COLO829 (cell line): ENCODE measurements at regions not wholly inside any gene's neighbourhood (a gene's known extent, or its start where the extent isn't known, plus 50 kb on each side); places are given as distances from the start of the nearest gene placed in this dataset.

Experiments
- DNase-seq: peaks from one replicate; pipeline ENCODE4 v3.0.0; 2012; ENCODE audit warnings: low spot score

DNA sequence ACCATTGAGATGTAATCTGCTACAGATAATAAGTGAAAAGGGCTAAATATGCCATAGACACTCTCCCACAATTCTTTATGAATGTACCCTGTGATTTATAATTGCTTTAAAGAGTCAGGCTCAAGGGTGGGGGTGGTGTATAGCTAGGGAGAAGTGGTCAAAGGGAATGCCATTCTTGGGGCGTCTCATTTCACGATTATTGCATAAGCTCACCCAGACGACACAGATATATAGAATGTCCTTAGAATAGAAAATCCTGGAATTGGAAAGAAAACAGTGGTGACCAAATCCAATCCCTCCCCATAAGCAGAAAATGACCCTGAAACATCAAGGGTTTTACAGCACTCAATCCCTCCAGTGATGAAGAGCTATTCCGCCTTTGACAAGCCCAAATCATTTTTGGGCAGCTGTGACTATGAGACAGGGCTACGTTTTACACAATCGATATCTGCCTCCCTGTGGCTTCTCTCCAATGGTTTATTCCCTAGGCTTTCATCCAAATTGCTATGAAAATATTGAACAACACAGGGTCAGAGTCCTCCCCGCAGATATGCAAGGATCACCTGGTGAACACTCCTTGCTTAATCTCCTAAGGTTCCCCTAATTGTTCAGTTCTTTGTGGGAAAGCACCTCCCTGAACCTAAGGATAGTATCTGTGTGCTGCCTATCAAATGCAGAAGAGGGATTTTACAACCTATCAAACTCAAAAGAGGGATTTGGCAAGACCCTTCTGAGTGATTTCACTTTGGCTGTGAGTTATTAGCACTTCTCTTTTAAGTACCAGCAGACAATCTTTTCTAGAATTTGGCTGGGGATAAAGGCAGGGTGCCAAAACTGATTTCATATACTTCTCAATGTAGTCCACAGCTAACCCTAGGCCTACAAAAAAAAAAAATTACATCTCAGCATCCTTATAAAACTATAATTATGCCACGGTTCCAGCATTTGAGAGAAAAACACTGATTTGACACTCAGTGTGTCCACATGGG is 144.9 kb upstream of the CDH6 start:
- DNase-seq, result no peak

DNA sequence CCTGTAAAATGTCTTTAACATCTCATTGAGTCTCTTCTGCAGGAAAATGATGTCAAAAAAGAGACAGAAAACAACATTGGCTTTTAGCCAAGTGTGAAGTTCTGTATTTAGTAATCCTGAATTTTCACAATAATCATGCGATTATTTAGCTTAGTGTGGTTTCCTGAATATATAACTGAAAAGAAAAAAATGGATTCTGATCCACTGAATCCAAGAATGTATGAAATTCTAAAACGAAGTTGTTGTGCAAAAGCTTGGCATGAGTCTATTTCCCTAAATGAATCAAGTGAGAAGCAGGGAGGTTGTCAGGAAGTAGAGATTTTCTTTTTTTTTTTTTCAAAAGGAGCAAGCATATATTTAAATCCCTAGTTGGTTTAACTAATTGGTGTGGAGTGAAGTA is 145.9 kb upstream of the CDH6 start:
- no peak for DNase-seq

DNA sequence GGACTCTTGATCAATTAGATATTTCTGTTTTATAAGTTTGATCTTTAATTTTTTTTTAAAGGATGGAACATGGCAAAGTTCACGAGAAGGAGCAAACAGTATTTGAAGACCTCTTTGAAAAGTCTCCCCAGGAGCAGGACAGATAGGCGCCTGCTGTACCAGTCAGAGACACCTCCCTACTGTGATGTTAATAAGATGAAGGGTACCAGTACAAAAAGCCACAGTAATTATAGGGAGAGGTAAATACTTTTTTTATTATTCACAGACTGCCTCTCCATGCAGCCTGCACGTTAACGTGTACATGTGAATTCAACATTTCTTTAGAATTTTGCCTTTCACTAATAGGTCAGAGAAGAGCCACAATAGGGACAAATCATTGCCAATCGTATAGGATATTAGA is 146.5 kb upstream of the CDH6 start:
- DNase-seq, result no peak

DNA sequence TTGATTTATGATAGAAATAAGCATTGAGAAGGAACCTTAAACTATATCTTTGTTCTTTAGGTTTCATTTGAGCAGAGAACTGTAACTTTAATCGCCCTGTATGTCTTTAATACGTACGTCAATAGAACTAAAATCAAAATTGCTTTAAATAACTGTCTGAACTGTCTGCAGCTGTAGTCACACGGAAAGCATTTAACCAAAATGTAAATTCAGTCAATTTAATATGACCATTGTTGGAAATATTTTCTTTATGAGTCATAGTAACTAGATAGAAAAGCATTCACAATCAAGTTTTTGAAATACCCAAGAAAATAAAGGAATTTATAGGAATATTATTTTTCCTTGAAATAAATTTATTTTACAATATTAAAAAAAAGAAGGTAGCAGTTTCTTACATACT is 157.1 kb upstream of the CDH6 start:
- peak; percentile 1 for DNase-seq

DNA sequence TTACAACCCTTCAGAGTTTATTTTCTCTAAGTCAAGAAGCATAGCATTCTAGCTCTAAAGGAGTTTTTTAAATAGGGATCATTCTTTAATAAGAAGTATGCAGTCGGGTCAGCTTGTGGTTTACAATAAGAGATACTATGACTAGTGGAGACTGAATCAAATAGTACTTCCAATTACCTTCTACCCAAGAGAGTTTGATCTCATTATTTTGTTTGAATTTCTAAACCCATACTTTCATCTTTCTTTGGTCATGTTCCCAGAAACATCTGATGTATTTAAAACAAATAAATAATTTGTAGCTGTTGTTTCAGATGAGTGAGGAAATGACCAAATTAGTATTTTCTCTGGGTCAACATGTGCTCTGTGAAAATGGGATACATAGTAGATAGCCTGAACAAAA is 160.2 kb upstream of the CDH6 start:
- no peak for DNase-seq

DNA sequence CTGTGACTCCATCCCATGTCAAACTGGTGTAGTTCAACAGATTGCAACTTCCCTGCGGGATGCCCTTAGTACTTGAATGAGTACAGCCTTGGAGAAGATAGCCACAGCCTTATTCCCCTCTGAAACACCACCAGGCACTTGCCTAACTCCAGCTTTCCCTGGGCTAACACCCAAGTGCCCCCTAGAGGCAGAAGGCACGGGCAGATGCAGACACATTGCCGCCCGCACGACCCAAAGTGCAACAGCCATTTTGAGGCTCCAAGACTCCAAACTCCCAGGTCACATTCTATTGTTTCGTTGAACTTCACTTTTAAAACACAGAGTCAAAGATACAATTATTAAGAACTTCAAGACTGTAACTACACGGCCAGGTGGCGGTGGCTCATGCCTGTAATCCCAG is 163.6 kb upstream of the CDH6 start:
- DNase-seq, result no peak

DNA sequence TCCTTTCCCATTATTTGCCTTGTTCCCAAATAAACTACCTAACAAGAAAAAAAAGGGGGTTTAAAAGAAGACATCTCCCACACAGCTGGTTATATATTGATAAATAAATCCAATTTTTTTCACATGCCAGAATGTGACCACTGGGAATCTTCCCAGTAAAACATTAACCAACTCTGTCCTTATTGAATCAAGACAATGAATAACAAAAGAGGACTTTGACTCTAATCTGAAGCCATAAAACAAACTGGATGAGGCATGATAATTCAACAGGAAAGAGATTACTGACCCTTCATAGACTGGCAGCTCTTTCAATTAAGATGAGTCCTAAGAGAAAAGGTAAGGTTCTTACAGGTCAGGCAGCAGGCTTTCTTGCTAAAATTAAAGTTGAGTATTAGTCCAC is 165.8 kb upstream of the CDH6 start:
- DNase-seq, result no peak

DNA sequence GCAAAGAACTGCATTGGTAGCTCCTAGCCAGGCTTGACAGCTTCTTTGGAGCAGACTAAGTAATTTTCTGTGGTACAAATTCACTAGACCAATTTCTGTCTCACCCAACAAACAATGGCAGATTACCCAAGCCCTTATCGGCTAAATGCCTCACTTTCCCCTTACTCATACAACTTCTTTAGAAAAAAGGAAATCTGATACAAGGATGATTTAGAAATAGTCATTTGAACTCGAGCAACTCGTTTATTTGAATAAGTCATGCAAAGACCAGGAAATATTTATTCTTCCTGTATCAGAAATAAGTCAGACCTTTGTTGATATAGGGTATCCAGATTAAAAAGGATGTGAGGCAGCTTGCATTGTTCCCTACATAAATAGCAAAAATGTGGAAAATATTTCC is 170.4 kb upstream of the CDH6 start:
- DNase-seq, result no peak

DNA sequence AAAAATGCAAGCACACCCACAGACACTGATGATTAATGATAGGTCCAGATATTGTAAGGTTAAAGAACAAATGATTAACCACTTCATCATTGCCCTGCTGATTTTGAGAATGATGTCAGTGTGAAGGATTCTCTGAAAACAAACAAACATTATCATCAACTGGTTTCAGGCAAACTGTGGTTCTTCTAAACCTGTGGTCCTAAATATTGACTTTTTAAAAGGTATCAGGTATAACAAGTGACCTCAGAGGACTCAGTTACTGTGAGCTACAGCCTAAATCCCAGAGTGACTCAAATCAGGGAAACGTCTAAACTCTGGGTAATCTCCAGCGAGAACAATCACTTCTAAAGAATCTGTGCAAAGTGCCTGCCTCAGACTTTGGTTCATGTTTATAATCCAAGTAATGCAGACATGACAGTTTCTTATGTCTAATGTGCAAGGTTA is 172.3 kb upstream of the CDH6 start:
- DNase-seq, result no peak

DNA sequence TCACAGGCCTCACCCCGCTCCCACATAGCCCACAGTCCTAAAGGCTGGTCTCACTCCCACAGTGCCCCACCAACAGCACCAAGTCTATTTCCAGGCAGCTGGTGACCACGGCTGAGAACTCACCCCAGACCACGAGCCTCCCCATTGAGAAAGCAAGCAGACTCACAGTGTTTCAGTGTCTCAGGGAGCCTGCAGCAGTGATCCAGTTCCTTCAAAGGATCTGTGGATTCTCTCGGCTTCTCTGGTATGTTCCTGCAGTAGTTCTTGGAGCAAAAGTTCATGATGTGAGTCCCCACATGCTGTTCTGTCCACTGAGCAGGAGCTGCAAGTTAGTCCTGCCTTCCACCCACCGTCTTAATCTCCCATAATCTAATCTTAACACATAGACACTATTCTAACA is 185.3 kb upstream of the CDH6 start:
- DNase-seq, result no peak

DNA sequence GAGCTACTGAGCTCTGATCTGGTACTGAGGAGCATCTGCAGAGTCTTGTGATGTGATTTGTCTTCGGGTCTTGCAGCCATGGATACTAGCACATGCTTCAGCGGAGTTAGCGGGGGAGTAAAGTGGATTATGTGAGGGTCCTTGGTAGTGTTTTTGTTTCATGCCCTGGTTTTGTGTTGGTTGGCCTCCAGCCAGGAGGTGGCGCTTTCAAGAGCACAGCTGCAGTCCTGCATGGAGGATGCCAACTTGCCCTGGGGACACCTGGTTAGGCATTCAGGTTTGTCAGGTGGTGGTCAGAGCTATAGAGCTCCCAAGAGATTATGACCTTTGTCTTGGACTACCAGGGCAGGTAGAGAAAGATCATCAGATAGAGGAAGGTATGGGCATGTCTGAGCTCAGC is 185.8 kb upstream of the CDH6 start:
- no peak for DNase-seq

DNA sequence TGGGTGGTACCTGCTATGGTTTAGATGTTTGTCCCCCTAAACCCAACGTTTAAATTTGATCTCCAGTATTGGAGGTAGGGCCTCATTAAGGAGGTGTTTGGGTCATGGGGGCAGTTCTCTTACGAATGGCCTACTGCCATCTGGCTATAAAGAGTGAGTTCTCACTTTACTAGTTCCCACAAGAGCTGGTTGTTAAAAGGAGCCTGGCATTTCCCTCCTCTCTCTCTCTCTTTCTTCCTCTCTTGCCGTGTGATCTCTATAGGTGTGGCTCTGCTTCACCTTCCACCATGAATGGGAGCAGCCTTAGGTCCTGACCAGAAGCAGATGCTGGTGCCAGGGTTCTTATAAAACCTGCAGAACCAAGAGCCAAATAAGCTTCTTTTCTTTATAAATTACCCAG is 193.2 kb upstream of the CDH6 start:
- no peak for DNase-seq

DNA sequence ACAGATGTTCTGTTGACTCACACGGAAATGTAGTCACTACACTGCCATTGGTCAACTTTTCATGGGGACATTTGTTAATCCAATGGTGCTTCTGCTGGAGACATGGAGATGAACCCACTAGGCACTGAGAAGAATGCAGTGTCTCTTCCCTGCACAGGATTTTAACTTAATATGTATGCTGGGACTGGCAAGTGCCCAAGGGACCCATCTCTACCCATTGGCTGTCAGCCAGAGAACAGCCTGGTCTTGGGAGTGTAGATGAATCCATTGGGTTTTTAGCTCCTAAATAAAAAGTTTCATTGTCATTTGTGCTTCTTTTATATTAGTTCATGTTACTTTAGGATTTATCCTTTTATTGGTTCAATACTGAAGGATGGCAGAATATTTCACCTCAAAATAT is 195.8 kb upstream of the CDH6 start:
- no peak for DNase-seq

DNA sequence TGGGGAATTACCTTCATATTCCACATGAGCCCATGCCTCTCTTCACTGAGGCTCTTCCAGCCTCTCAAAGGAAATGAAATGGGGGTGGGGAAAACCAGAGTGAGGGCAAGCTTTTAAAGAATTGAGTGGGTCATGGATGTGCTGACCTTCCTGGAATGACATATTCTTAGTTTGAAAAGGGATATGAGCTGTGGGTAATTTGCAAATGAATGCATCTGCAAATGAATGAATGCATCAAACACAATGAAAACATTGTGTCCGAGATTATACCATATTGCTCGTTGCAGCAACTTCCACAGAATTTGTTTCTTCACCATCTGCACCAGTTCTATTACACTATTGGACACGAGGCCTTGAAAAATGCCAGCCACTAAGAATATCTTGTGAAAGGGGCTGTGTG is 198.6 kb upstream of the CDH6 start:
- peak; percentile 5 for DNase-seq

DNA sequence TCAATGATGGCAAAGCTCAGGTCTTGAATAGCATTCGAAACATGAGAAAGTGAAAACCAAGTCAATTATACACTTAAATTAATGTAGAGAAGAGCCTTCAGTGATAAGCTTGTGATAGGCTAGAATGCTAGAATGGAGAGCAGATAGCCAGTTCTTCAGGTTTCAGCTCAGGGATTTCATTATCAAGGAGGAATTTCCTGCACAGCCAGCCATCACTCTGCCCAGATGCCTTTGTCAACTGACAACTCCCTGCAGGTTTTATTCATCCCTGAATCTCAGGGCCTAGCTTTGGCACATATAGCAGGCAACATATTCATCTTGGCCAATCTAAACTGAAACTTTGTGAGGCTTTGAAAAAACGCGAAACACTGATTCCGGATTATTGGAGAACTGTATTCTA is 199.3 kb upstream of the CDH6 start:
- DNase-seq, result no peak

DNA sequence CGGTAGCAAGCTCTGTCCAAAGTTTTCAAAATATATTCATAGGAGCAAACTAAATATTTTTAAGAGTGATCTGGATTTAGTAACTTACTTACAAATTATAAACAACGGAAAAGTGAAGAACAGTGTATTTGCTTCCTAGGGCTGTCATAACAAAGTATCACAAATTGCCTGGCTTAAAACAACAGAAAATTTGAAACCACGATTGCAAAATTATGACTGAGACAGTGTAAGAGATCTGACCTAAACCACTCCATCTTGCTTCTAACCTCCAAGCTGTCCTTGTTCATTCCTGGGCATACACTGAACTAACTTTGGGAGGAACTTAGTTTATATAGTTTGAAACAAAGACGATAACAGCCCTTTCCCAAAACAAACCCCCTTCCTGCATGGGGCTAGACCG is 202.0 kb upstream of the CDH6 start:
- DNase-seq, result no peak

DNA sequence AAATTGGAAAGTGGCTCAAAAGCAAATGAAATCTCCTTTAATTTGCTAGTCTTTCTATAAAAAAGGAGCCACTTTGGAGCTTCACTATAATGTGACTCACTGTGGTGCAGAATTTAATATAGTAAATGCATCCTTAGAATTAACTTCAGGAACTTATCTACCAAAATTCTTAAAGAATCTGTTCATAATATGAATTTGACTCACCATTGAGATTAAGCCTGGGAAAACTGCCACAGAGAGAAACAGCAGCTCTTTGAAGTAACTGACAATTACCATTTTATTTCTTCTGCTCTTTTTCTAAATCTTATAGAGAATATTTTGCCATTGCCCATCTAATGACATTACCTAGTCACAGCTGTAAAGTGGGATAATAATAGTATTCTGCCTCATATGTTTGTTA is 211.9 kb upstream of the CDH6 start:
- DNase-seq, result no peak

DNA sequence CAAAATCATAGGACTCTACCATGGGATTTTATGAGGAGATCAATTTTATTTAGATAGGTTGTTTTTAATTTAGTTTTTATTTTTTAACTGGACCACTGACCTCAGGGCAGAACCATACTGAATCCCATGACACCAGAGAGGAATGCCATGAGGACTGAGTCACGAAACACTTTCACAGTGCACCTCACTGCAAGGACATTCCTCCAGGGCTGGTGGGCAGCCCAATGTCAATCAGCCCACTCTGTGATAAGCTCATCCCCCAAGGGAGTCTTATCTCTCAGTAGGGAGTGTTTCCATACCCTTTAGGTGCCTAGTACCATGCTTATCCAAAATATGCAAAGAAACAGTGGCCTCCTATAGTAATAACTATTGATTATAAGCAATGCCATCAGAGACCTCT is 224.5 kb upstream of the CDH6 start:
- DNase-seq, result no peak

DNA sequence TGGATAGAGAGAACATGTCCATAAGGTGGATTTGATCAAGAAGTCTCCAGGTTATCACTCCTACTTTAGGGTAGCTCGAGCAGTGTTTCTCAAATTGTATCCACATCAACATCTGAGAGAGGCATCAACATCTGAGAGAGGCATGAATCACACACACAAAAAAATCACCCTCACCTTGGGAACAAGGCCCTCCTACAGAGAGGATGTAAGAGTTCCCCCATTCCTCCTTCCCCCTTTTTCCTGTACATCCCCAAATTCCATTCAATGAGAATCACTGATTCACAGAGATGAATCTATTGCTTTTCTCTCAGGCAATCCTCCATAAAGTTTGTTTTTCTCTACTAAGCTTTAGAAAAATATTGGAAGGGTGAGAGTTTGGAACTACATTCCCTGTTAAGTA is 233.4 kb upstream of the CDH6 start:
- no peak for DNase-seq

DNA sequence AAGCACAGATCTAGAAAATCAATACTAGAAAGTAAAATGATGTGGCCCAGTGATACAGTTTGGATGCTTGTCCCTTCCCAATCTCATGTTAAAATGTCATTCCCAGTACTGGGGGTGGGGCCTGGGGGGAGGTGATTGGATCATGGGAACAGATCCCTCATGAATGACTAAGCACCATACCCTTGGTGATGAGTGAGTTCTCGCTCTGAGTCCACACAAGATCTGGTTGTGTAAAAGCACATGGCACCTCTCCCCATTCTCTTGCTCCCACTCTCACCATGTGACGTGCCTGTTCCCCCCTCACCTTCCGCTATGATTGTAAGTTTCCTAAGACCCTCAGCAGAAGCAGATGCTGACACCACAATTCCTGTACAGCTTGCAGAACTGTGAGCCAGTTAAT is 234.2 kb upstream of the CDH6 start:
- DNase-seq, result no peak

DNA sequence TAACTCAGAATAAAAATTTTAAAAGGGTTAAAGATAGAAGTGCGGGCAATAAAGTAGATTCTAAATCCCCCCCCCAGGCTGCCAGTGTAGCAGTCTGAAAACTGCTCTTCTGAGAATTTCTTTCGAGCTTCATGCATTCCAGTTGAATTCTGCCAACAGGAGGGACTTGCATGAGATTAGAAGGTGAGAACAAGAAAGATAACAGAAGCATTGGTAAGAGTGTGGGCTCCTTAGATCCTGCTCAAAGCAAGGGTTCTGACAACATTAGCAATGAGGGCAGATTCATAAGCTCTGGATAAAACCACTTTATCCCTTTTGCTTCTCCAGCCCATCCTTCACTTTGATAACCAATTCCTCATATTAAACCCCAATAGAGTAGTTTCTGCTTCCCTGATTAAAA is 235.9 kb upstream of the CDH6 start:
- DNase-seq, result no peak

DNA sequence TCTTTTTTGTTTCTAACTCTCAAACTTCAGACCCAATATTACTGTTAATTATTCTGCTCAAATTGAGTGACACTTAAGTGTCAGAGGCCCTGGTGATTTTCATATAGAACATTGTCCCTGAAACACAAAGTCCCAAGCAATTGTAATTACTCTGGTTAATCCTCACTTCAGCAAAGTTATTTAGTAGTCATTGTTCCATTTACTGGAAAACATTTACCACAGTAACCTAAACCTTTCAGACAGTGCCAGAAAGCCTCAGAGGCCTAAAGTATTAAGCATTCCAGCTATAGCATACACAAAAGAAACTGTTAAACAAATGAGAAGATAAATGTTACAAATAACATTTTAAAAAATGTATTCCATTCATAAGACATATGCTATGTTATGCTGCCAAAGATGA is 237.2 kb upstream of the CDH6 start:
- no peak for DNase-seq

DNA sequence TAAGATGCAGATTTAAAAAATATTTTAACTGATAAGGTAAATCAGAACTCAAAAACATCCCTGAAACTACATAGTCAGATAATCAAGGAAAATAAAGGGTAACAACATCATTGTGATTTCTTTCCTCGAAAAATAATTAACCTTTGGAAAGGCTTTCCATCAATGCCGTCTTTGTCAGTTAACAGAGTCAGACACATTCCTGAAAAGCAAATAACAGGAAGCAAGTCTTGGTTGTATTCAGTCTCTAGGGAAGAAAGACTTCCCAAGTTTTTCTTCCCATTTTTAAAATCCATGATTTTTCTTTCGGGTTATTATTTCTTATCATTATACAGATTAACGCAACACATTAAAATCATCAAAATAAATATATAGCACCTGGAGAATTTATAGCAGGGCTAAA is 256.4 kb upstream of the CDH6 start:
- DNase-seq, result peak; percentile 13

DNA sequence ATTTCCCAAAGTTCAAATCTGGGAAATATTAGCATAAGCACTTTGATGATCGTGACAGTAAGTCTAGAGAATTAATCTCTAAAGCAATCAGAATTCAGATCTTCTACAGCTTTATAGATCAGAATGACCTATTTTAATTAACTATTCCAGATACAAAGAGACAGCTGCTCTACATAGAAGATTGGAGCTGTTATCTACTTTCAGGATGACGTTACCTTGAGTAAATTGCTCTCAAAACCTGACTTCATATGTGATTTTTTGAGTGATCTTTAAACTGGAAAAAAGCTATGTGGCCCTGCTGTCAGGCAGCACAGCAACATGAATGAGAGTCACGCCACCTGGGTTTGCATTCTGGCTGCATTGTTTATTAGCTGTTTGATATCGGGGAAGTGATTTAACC is 259.9 kb upstream of the CDH6 start:
- DNase-seq, result no peak
